MCF 10A (cell line): ENCODE measurements at regions not wholly inside any gene's neighbourhood (a gene's known extent, or its start where the extent isn't known, plus 50 kb on each side); places are given as distances from the start of the nearest gene placed in this dataset.

Experiments
- BruUV-seq: library from RNA; stranded (reverse); fragments of 400-500 nt; replicated peaks from 2 replicates; lab custom pipeline; 2021; lab: Mats Ljungman, UMichigan
- CTCF ChIA-PET: fragments of 300-600 bp; sonication (Branson Sonifier 250); formaldehyde crosslinking; extraction: SDS; loops from one replicate; lab custom pipeline; 2021; ENCODE audit warnings: antibody characterized with exemption, inconsistent platforms; lab: Yijun Ruan, JAX
- POLR2A ChIA-PET: fragments of 300-600, 350-650 bp; sonication (Branson Sonifier 250); formaldehyde crosslinking; extraction: SDS; loops from one replicate; lab custom pipeline; 2020; ENCODE audit warnings: antibody characterized with exemption, inconsistent platforms; lab: Yijun Ruan, JAX
- DNase-seq: peaks from one replicate; pipeline ENCODE4 v3.0.0-alpha.2; 2018; ENCODE audit not compliant: unreplicated experiment
- H3K27ac Mint-ChIP-seq: one replicate; pipeline ENCODE4 v1.8.0; 2022; ENCODE audit warnings: mild to moderate bottlenecking, low read depth, mixed read lengths; ENCODE audit not compliant: unreplicated experiment
- H3K27me3 Mint-ChIP-seq: one replicate; pipeline ENCODE4 v1.8.0; 2022; ENCODE audit warnings: mixed read lengths; ENCODE audit not compliant: insufficient read depth, unreplicated experiment
- H3K36me3 Mint-ChIP-seq: one replicate; pipeline ENCODE4 v1.8.0; 2022; ENCODE audit warnings: mild to moderate bottlenecking, moderate library complexity, mixed read lengths; ENCODE audit not compliant: insufficient read depth, unreplicated experiment
- H3K4me1 Mint-ChIP-seq: one replicate; pipeline ENCODE4 v1.8.0; 2022; ENCODE audit warnings: mixed read lengths; ENCODE audit not compliant: insufficient read depth, unreplicated experiment
- H3K4me3 Mint-ChIP-seq: one replicate; pipeline ENCODE4 v1.8.0; 2022; ENCODE audit warnings: mild to moderate bottlenecking, moderate library complexity, mixed read lengths; ENCODE audit not compliant: unreplicated experiment
- H3K9me3 Mint-ChIP-seq: one replicate; pipeline ENCODE4 v1.8.0; 2022; ENCODE audit warnings: mixed read lengths; ENCODE audit not compliant: unreplicated experiment
- intact Hi-C: fragments of 100-400 bp; cut with micrococcal nuclease; formaldehyde crosslinking; loops from 2 replicates; pipeline ENCODE4 v1.14.1; 2022
- TF ChIP-seq, protein P1 (sequence below): fragments of 200-600 bp; IDR thresholded peaks from one replicate; pipeline ENCODE4 v1.8.0; 2022; ENCODE audit warnings: antibody characterized with exemption, mild to moderate bottlenecking; ENCODE audit not compliant: unreplicated experiment

DNA sequence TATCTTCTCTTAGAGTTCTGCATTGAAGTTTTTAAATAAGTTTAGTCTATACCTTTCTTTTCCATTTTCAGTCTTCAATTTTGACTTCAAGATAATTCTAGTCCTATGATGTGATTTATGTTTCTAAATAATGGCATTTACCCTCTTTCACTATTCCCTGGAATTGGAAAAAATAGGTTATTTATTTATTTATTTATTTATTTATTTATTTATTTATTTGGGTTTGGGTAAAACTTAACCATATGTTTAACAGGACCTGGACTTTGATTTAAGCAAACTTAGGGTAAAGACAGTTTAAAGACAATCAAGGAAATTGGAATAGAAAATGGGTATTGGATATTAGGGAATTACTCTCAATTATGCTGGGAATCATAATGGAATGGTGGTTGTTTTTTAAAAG, 182.1 kb downstream of the RPIA start:
- no peaks in the 10 kb centered on the region for H3K4me1 Mint-ChIP-seq
- no peak for DNase-seq
- H3K27ac Mint-ChIP-seq = no peak overlapping the region
- H3K4me3 Mint-ChIP-seq = no peak overlapping the region
- no peaks in the 10 kb centered on the region for H3K36me3 Mint-ChIP-seq
- ChIA-PET CTCF (interaction anchor here (0.6 to 2.7 kb wide), 16 partner anchors 8 to 804 kb away, joined by 3 to 14 read pairs (median 4); no protein-coding TSS in a partner anchor), POLR2A (no interaction called here)
- intact Hi-C loops = loop anchor here (1.0 to 5.0 kb wide), 3 partner anchors 44 to 279 kb away; no protein-coding TSS in a partner anchor
- TF ChIP-seq, protein P1, sequence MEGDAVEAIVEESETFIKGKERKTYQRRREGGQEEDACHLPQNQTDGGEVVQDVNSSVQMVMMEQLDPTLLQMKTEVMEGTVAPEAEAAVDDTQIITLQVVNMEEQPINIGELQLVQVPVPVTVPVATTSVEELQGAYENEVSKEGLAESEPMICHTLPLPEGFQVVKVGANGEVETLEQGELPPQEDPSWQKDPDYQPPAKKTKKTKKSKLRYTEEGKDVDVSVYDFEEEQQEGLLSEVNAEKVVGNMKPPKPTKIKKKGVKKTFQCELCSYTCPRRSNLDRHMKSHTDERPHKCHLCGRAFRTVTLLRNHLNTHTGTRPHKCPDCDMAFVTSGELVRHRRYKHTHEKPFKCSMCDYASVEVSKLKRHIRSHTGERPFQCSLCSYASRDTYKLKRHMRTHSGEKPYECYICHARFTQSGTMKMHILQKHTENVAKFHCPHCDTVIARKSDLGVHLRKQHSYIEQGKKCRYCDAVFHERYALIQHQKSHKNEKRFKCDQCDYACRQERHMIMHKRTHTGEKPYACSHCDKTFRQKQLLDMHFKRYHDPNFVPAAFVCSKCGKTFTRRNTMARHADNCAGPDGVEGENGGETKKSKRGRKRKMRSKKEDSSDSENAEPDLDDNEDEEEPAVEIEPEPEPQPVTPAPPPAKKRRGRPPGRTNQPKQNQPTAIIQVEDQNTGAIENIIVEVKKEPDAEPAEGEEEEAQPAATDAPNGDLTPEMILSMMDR = no peak
- peaks cover 86% of the 10 kb centered on the region for H3K27me3 Mint-ChIP-seq
- H3K9me3 Mint-ChIP-seq = no peaks in the 10 kb centered on the region
- no TSS peak for BruUV-seq

DNA sequence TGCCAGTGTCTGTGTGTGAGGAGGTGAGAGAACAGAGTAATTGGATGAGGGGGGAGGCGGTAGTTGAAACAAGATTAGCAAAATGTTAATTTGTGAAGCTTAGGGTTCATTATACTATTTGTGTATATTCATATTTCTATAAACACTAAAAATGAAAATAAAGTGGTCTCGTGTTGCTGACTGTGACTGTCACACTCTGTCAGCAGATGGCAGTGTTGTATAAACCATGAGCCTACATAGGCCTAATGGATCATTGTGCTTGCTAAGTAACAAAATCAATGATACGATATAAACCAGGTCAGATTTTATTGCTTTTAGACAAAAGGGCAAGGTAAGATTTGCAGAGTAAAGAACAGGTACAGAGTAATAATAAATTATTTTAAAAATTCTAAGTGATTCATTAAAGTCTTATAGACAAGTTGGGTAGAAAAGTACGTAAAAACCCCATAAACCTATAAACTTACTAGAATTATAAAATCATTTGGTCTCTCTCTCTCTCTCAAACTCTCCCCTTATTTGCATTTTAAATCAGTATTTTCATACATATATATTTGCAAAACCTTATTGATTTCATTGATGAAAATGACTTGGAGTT, 182.7 kb downstream of the RPIA start:
- H3K9me3 Mint-ChIP-seq = no peaks in the 10 kb centered on the region
- no peaks in the 10 kb centered on the region for H3K4me1 Mint-ChIP-seq
- no peaks in the 10 kb centered on the region for H3K36me3 Mint-ChIP-seq
- no TSS peak for BruUV-seq
- H3K27me3 Mint-ChIP-seq = peaks cover 86% of the 10 kb centered on the region
- no peak overlapping the region for H3K4me3 Mint-ChIP-seq
- TF ChIP-seq, protein P1 = peak; percentile 77
- intact Hi-C loops = loop anchor here (1.0 to 5.0 kb wide), 3 partner anchors 43 to 278 kb away; no protein-coding TSS in a partner anchor
- peak; percentile 73 for DNase-seq
- ChIA-PET CTCF (interaction anchor here (0.6 to 2.7 kb wide), 20 partner anchors 8 to 804 kb away, joined by 3 to 14 read pairs (median 4); no protein-coding TSS in a partner anchor), POLR2A (interaction anchor here (0.6 kb wide), 1 partner anchor 873 kb away, joined by 3 read pairs; no protein-coding TSS in a partner anchor)
- H3K27ac Mint-ChIP-seq = no peak overlapping the region

DNA sequence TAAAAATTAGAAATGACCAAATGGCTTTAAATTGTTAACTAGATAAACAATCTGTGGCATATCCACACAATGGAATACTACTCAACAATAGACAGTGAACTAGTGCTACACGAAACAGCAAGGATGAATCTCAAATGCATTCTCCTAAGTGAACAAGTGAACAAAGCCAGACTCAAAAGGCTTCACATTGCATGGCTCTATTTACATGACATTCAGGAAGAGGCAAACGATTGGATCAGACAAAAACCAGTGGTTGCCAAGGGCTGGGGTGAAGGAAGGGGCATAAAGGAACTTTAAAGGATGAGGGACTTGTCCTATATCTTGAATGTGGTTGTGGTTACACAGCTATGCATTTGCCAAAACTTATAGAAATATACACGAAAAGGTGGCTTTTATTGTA, 184.3 kb downstream of the RPIA start:
- ChIA-PET POLR2A (no interaction called here), CTCF (interaction anchor here (0.6 to 2.6 kb wide), 13 partner anchors 10 to 976 kb away, joined by 3 to 14 read pairs (median 3); no protein-coding TSS in a partner anchor)
- Mint-ChIP-seq H3K27ac (no peak overlapping the region), H3K27me3 (peaks cover 75% of the 10 kb centered on the region), H3K9me3 (no peaks in the 10 kb centered on the region), H3K4me1 (no peaks in the 10 kb centered on the region), H3K4me3 (no peak overlapping the region), H3K36me3 (no peaks in the 10 kb centered on the region)
- DNase-seq = no peak
- TF ChIP-seq, protein P1 = no peak
- intact Hi-C loops = no loop called here
- no TSS peak for BruUV-seq

DNA sequence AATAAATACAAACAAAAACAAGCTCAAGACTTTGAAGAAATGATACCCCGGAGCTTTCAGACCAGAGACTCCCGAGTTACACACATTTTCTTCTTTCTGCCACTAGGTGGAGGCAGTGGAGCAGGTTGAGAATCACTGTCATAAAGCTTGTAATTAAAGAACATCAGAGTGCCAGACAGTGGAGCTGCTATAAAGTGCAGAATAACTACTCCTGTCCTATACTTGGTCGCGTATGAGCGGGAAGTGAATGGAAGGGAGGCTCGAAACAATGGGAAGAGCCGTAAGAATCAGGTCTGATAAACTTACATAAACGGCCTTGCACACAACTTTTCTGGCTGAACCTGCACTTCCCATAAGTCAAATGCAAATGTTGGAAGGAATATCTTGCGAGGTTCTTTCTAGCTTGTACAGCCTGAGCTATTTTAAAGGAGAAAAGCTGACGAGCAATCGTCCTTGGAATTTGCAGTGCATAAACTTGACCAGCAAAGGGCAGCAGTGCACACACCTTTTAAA, 189.0 kb downstream of the RPIA start:
- Mint-ChIP-seq H3K36me3 (no peaks in the 10 kb centered on the region), H3K4me1 (no peaks in the 10 kb centered on the region), H3K4me3 (no peak overlapping the region), H3K27me3 (peaks cover 63% of the 10 kb centered on the region), H3K9me3 (no peaks in the 10 kb centered on the region), H3K27ac (no peak overlapping the region)
- no TSS peak for BruUV-seq
- TF ChIP-seq, protein P1 = peak; percentile 70
- peak; percentile 70 for DNase-seq
- ChIA-PET POLR2A (no interaction called here), CTCF (interaction anchor here (0.6 to 2.8 kb wide), 48 partner anchors 8 to 1363 kb away, joined by 3 to 16 read pairs (median 4); no protein-coding TSS in a partner anchor)
- intact Hi-C loops = loop anchor here (2.0 kb wide), 1 partner anchor 38 kb away; no protein-coding TSS in a partner anchor
